GM12878 (cell line): ENCODE measurements at regions not wholly inside any gene's neighbourhood (a gene's known extent, or its start where the extent isn't known, plus 50 kb on each side); places are given as distances from the start of the nearest gene placed in this dataset.
A peak's percentile ranks its signal among the peaks of the same experiment; 100 is the strongest.

Source experiments
- ATAC-seq: fragments of 200-7000 bp; cut with Tn5 transposase; 3 replicates; pipeline ENCODE4 v1.9.1; 2020; ENCODE audit warnings: mild to moderate bottlenecking, moderate library complexity
- BruUV-seq: library from RNA; stranded (reverse); fragments of 400-500 nt; replicated peaks from 2 replicates; lab custom pipeline; 2021; lab: Mats Ljungman, UMichigan
- CTCF ChIA-PET: fragments of 300-600 bp; sonication (Branson Sonifier 250); formaldehyde crosslinking; extraction: SDS; loops from one replicate; lab custom pipeline; 2021; ENCODE audit warnings: inconsistent platforms; lab: Yijun Ruan, JAX
- POLR2A ChIA-PET: fragments of 350-600 bp; formaldehyde crosslinking; extraction: SDS; loops from one replicate; lab custom pipeline; 2021; ENCODE audit warnings: inconsistent platforms; lab: Charles Lee
- RAD21 ChIA-PET: fragments of 300-600 bp; sonication (Branson Sonifier 250); formaldehyde crosslinking; loops from one replicate; lab custom pipeline; 2023; ENCODE audit warnings: antibody characterized with exemption; ENCODE audit not compliant: unreplicated experiment; lab: Charles Lee
- SMC1A ChIA-PET: fragments of 300-600 bp; sonication (Branson Sonifier 250); formaldehyde crosslinking; loops from one replicate; lab custom pipeline; 2023; ENCODE audit not compliant: unreplicated experiment, uncharacterized antibody; lab: Charles Lee
- DNase-seq: peaks from one replicate; pipeline ENCODE4 v3.0.0-alpha.2; 2011; ENCODE audit warnings: low read depth, low spot score
- FAIRE-seq: peaks from 3 replicates; lab custom pipeline; 2011; peaks lifted over from hg19 to GRCh38; lab: Jason Lieb, UNC
- H2AFZ ChIP-seq: 2 replicates; pipeline ENCODE4 v1.6.0; 2011; ENCODE audit warnings: low read depth, low read length, control low read depth; ENCODE audit not compliant: control insufficient read depth
- H3K27ac ChIP-seq: 2 replicates; pipeline ENCODE4 v1.5.1; 2011; ENCODE audit warnings: control low read depth; ENCODE audit not compliant: control insufficient read depth, insufficient read depth
- H3K27me3 ChIP-seq, 2 experiments: replicated peaks in 1 of 2; 2 replicates each; pipeline versions ENCODE4 v1.6.0 to v1.6.1; 2011; ENCODE audit warnings: low read length in 1 of 2; ENCODE audit not compliant: control insufficient read depth in 2 of 2, insufficient read depth in 2 of 2
- H3K36me3 ChIP-seq, 2 experiments: 2 replicates each; pipeline ENCODE4 v1.5.1; 2011; ENCODE audit warnings: low read length in 1 of 2; ENCODE audit not compliant: control insufficient read depth in 2 of 2, insufficient read depth in 2 of 2
- H3K4me1 ChIP-seq: 2 replicates; pipeline ENCODE4 v1.6.1; 2011; ENCODE audit warnings: mild to moderate bottlenecking, low read length, moderate library complexity, mixed read lengths; ENCODE audit not compliant: control insufficient read depth, insufficient read depth
- H3K4me2 ChIP-seq: 2 replicates; pipeline ENCODE4 v1.6.0; 2011; ENCODE audit warnings: control low read depth; ENCODE audit not compliant: control insufficient read depth, insufficient read depth
- H3K4me3 ChIP-seq: fragments of 200-600 bp; sonication (generic); 2 replicates; pipeline ENCODE4 v1.5.1; 2016
- H3K79me2 ChIP-seq: 2 replicates; pipeline ENCODE4 v1.6.0; 2011; ENCODE audit warnings: low read length; ENCODE audit not compliant: control insufficient read depth, insufficient read depth
- H3K9ac ChIP-seq: 2 replicates; pipeline ENCODE4 v1.8.0; 2011; ENCODE audit warnings: low read length, control low read depth, mixed read lengths; ENCODE audit not compliant: control insufficient read depth, insufficient read depth
- H3K9me3 ChIP-seq: replicated peaks from 3 replicates; pipeline ENCODE4 v1.5.1; 2011; ENCODE audit warnings: mild to moderate bottlenecking, low read length; ENCODE audit not compliant: control insufficient read depth, insufficient read depth
- H4K20me1 ChIP-seq: 2 replicates; pipeline ENCODE4 v1.6.0; 2011; ENCODE audit not compliant: control insufficient read depth, insufficient read depth
- EP300 ChIP-seq, 2 experiments: fragments of 150-350 bp in 1 of 2; IDR thresholded peaks; 2 replicates each; pipeline ENCODE4 v1.6.1; 2011 to 2012; ENCODE audit warnings: low read depth in 2 of 2, low read length in 2 of 2, borderline replicate concordance in 1 of 2, improper control_type of control experiment in 1 of 2, inconsistent platforms in 1 of 2; ENCODE audit not compliant: control insufficient read depth in 1 of 2
- JUNB ChIP-seq: IDR thresholded peaks from 2 replicates; pipeline ENCODE4 v1.6.1; 2016; ENCODE audit warnings: antibody characterized with exemption, mild to moderate bottlenecking
- NFYB ChIP-seq: IDR thresholded peaks from 2 replicates; pipeline ENCODE4 v1.6.1; 2011; ENCODE audit warnings: low read depth, mild to moderate bottlenecking, low read length, improper control_type of control experiment, moderate library complexity; ENCODE audit not compliant: insufficient read depth
- NR2C1 ChIP-seq: fragments of 450-650 bp; IDR thresholded peaks from 2 replicates; pipeline ENCODE4 v1.6.1; 2017; ENCODE audit warnings: antibody characterized with exemption, mild to moderate bottlenecking, moderate library complexity
- NR2C2 ChIP-seq: IDR thresholded peaks from 2 replicates; pipeline ENCODE4 v1.6.1; 2011; ENCODE audit warnings: borderline replicate concordance, low read depth; ENCODE audit not compliant: control insufficient read depth, insufficient read length
- NR2F1 ChIP-seq: fragments of 450-650 bp; conservative IDR thresholded peaks from 2 replicates; pipeline ENCODE4 v1.6.1; 2017; ENCODE audit warnings: mild to moderate bottlenecking
- RELA ChIP-seq: fragments of 450-650 bp; IDR thresholded peaks from 2 replicates; pipeline ENCODE4 v1.8.0; 2014; ENCODE audit warnings: borderline replicate concordance; ENCODE audit not compliant: partially characterized antibody
- USF1 ChIP-seq: IDR thresholded peaks from 2 replicates; pipeline ENCODE4 v1.6.1; 2011; ENCODE audit warnings: borderline replicate concordance, low read depth, mild to moderate bottlenecking, moderate library complexity, mixed read lengths, low read length; ENCODE audit not compliant: insufficient read depth; ENCODE audit errors: extremely low read length
- USF2 ChIP-seq: IDR thresholded peaks from 2 replicates; pipeline ENCODE4 v1.6.1; 2011; ENCODE audit warnings: low read depth, low read length, improper control_type of control experiment, borderline replicate concordance
- WGBS: methylation state at CpG from one replicate; pipeline ENCODE4 v1.1.6; 2016; ENCODE audit warnings: low lambda C conversion rate; ENCODE audit not compliant: insufficient replicate concordance, insufficient coverage; ENCODE audit errors: missing lambda C conversion rate; 5-methylcytosine and 5-hydroxymethylcytosine counted together
- in situ Hi-C: fragments of 300-500 bp; cut with MboI; formaldehyde crosslinking; loops from 9 replicates; pipeline ENCODE4 v1.14.3; 2018; ENCODE audit warnings: mixed read lengths
- intact Hi-C: fragments of 100-400 bp; cut with micrococcal nuclease; formaldehyde crosslinking; loops from one replicate; pipeline ENCODE4 v1.14.2; 2022; ENCODE audit not compliant: unreplicated experiment

GRCh38 chr2:30315391-30316063 is 84.2 kb downstream of the LBH start (continued):
- TF ChIP-seq USF2 (no peak), RELA (no peak), USF1 (no peak)

GRCh38 chr2:30316408-30316807 is 85.1 kb downstream of the LBH start:
- CTCF ChIA-PET = no interaction called here
- no peak for ATAC-seq
- WGBS = 38% methylated on average over 2 of the region's 2 CpGs
- in situ Hi-C loops (no loop called here), intact Hi-C loops (no loop called here)
- RAD21 ChIA-PET = interaction anchor here (1.1 kb wide), 1 partner anchor 29 kb away, joined by 3 read pairs; no protein-coding TSS in a partner anchor
- Histone ChIP-seq H3K9me3 (peaks cover 3% of the 10 kb centered on the region; the same call in 1 of the 3 replicates), H3K27me3 (no peaks in the 10 kb centered on the region), H3K27ac (no peak overlapping the region), H4K20me1 (no peaks in the 10 kb centered on the region), H3K4me1 (peaks cover 2% of the 10 kb centered on the region), H3K36me3 (no peaks in the 10 kb centered on the region), H3K79me2 (no peaks in the 10 kb centered on the region), H3K4me3 (no peak overlapping the region), H2AFZ (no peak overlapping the region), H3K9ac (no peak overlapping the region), H3K4me2 (no peak overlapping the region)
- no peak for FAIRE-seq
- SMC1A ChIA-PET = interaction anchor here (1.4 kb wide), 1 partner anchor 18 kb away, joined by 4 read pairs; no protein-coding TSS in a partner anchor
- no peak for DNase-seq
- TF ChIP-seq NR2F1 (peak; percentile 51; the same call in 1 of the 2 replicates), NFYB (no peak), JUNB (no peak), NR2C1 (peak; percentile 54), NR2C2 (peak; percentile 29), EP300 (IDR thresholded peaks at IDR 0.05; ENCODE audit: borderline replicate concordance in 1 of 2, control insufficient read depth in 1 of 2, low read depth in 2 of 2, low read length in 2 of 2) (no peak), USF1 (no peak)
- POLR2A ChIA-PET = no interaction called here
- no TSS peak for BruUV-seq
